ENCODE measurements at regions not wholly inside any gene's neighbourhood (a gene's known extent, or its start where the extent isn't known, plus 50 kb on each side); places are given as distances from the start of the nearest gene placed in this dataset.

DNA sequence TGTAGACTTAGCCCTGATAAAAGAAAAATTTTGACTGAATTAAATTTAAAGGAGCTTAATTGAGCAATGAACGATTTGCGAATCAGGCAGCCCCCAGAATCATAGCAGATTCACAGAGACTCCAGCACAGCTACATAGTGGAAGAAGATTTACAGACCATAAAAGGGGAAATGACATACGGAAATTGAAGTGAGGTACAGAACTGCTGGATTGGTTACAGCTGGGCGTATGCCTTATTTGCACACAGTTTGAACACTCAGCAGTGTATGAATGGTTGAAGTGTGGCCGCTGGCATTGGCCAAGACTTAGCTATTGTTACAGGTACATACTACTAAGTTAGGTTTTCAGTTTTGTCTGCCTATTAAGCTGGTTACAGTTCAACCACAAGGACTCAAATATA lies 433.5 kb upstream of the CELF2 start (continued):
- TF ChIP-seq MAX (IDR thresholded peaks at IDR 0.05) (no peak), FOSL1 (IDR thresholded peaks at IDR 0.05; ENCODE audit: low read depth) (no peak), REST (IDR thresholded peaks at IDR 0.05; ENCODE audit: low read depth) (no peak)

DNA sequence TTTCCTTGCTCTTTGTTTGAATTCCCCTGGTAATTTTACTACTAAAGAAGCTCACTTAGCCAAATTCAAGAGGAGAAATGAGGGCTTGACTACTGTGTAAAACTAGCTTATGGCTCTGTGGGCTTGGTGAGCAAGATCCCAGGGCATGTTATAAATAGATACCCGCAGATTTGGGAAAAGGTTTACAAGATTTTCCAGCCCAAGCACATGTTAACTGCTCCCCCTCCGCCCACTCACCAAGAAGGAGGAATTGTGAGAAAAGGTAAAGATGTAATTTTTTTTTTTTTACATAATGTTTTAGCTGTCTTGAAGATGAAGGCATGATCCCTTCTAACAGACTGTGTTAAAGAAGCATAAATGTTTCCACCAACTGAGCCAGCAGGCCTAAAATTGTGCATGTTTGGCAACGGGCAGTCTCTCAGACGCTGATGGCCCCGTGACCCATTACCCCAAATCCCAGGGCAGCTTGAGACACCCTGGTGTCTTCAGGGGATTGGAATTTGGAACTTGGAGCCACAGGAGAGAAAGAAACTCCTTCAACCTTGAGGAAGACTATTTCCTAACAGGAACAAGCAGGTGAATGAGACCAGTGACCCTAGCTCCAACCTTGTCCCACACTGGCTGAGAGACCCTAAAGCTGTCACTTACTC lies 429.8 kb upstream of the CELF2 start:
- no peak for TF ChIP-seq CEBPB (IDR thresholded peaks at IDR 0.05; ENCODE audit: low read depth)
- TF ChIP-seq POLR2AphosphoS5 (IDR thresholded peaks at IDR 0.05; ENCODE audit: low read depth, low read length) = no peak
- no peak for TF ChIP-seq ZNF274 (IDR thresholded peaks at IDR 0.05; ENCODE audit: low read depth, low read length)
- TF ChIP-seq SRF (IDR thresholded peaks at IDR 0.05; ENCODE audit: low read depth) = no peak
- no peak for TF ChIP-seq JUND (IDR thresholded peaks at IDR 0.05)
- TF ChIP-seq ZFX (IDR thresholded peaks at IDR 0.05) = no peak
- no peak for TF ChIP-seq MAX (IDR thresholded peaks at IDR 0.05)
- TF ChIP-seq REST (IDR thresholded peaks at IDR 0.05; ENCODE audit: low read depth) = no peak
- no peak for TF ChIP-seq SP1 (IDR thresholded peaks at IDR 0.05; ENCODE audit: low read depth)
- no peak for TF ChIP-seq RAD21 (IDR thresholded peaks at IDR 0.05; ENCODE audit: low read depth)
- TF ChIP-seq, protein P1, sequence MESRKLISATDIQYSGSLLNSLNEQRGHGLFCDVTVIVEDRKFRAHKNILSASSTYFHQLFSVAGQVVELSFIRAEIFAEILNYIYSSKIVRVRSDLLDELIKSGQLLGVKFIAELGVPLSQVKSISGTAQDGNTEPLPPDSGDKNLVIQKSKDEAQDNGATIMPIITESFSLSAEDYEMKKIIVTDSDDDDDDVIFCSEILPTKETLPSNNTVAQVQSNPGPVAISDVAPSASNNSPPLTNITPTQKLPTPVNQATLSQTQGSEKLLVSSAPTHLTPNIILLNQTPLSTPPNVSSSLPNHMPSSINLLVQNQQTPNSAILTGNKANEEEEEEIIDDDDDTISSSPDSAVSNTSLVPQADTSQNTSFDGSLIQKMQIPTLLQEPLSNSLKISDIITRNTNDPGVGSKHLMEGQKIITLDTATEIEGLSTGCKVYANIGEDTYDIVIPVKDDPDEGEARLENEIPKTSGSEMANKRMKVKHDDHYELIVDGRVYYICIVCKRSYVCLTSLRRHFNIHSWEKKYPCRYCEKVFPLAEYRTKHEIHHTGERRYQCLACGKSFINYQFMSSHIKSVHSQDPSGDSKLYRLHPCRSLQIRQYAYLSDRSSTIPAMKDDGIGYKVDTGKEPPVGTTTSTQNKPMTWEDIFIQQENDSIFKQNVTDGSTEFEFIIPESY (IDR thresholded peaks at IDR 0.05; ENCODE audit: extremely low read depth, insufficient replicate concordance, low read length) = no peak
- TF ChIP-seq ATF3 (IDR thresholded peaks at IDR 0.05) = no peak
- TF ChIP-seq POLR2A (IDR thresholded peaks at IDR 0.05; ENCODE audit: borderline replicate concordance, extremely low read depth, insufficient read depth, insufficient read length) = no peak
- Histone ChIP-seq H3K79me2 (ENCODE audit: insufficient read depth, low read length) (no peaks in the 10 kb centered on the region), H2AFZ (ENCODE audit: low read depth, low read length, poor library complexity, severe bottlenecking) (no peak overlapping the region), H3K9me2 (ENCODE audit: insufficient read depth) (no peaks in the 10 kb centered on the region), H3K27me3 (ENCODE audit: insufficient read depth, low read length) (no peaks in the 10 kb centered on the region), H3K9me3 (ENCODE audit: control insufficient read depth in 1 of 2, insufficient read depth in 1 of 2, low read depth in 1 of 2, low read length in 2 of 2) (peaks cover 6 to 33% of the 10 kb centered on the region in 2 experiments; a peak in 2 of 4 replicates), H3K4me3 (replicated peaks in 1 of 2; ENCODE audit: low read depth in 1 of 2, low read length in 2 of 2) (no peak overlapping the region), H3K9ac (ENCODE audit: low read length) (no peak overlapping the region), H4K20me1 (ENCODE audit: insufficient read depth) (no peaks in the 10 kb centered on the region), H3K36me3 (ENCODE audit: control insufficient read depth in 1 of 2, insufficient read depth in 2 of 2, low read length in 2 of 2) (no peaks in the 10 kb centered on the region), H3K4me1 (ENCODE audit: control insufficient read depth in 1 of 2, insufficient read depth in 2 of 2, low read length in 2 of 2) (no peaks in the 10 kb centered on the region), H3K4me2 (ENCODE audit: low read length) (no peak overlapping the region), H3K27ac (ENCODE audit: low read depth, low read length) (no peak overlapping the region)
- DNase-seq (ENCODE audit: low read depth, low spot score) (no peak), ATAC-seq (no peak)
- intact Hi-C loops (cut with micrococcal nuclease) = no loop called here
- ChIA-PET CTCF (no interaction called here), RAD21 (ENCODE audit: low non-redundant PET in 1 of 2, low total read pairs in 2 of 2, uncharacterized antibody in 2 of 2, unreplicated experiment in 2 of 2) (no interaction called here), POLR2A (no interaction called here)
- no TSS peak for BruUV-seq (replicated peaks)

Measured in HCT116 (cell line).